ENCODE measurements at regions not wholly inside any gene's neighbourhood (a gene's known extent, or its start where the extent isn't known, plus 50 kb on each side); places are given as distances from the start of the nearest gene placed in this dataset.

DNA sequence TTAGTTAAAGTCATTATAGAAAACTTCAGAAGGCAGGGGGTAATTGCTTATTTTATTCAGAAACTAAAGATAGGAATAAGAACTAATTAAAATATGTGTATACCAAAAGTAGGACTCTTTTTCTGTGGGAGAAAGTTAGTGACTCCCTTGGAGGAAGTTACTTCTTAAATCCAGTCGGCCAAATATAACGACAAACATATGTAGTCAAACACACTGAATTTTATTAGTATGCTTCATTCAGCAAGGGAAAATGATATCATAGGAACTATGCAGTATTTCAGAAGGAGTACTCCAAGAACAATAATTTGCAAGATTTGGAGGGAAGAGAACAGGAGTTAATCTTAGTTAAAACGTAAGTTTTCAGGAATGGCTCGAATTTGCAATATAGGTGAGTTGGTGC, 432.6 kb downstream of the CYLC2 start:
- no peak for TF ChIP-seq POLR2A (IDR thresholded peaks at IDR 0.05)
- TF ChIP-seq, protein P1, sequence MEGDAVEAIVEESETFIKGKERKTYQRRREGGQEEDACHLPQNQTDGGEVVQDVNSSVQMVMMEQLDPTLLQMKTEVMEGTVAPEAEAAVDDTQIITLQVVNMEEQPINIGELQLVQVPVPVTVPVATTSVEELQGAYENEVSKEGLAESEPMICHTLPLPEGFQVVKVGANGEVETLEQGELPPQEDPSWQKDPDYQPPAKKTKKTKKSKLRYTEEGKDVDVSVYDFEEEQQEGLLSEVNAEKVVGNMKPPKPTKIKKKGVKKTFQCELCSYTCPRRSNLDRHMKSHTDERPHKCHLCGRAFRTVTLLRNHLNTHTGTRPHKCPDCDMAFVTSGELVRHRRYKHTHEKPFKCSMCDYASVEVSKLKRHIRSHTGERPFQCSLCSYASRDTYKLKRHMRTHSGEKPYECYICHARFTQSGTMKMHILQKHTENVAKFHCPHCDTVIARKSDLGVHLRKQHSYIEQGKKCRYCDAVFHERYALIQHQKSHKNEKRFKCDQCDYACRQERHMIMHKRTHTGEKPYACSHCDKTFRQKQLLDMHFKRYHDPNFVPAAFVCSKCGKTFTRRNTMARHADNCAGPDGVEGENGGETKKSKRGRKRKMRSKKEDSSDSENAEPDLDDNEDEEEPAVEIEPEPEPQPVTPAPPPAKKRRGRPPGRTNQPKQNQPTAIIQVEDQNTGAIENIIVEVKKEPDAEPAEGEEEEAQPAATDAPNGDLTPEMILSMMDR (IDR thresholded peaks at IDR 0.05), result no peak
